Hepatocyte (in vitro differentiated cells): ENCODE measurements at regions not wholly inside any gene's neighbourhood (a gene's known extent, or its start where the extent isn't known, plus 50 kb on each side); places are given as distances from the start of the nearest gene placed in this dataset.

Source experiments
- DNase-seq: peaks from one replicate; pipeline ENCODE4 v3.0.0-alpha.2; 2016; ENCODE audit warnings: low spot score
- H2AFZ ChIP-seq: fragments of 200-600 bp; sonication (generic); 2 replicates; pipeline ENCODE4 v1.6.0; 2016; ENCODE audit warnings: antibody characterized with exemption, mild to moderate bottlenecking
- H3K27ac ChIP-seq: fragments of 200-600 bp; sonication (generic); 2 replicates; pipeline ENCODE4 v1.5.1; 2016; ENCODE audit warnings: mild to moderate bottlenecking
- H3K27me3 ChIP-seq: fragments of 200-600 bp; sonication (generic); 2 replicates; pipeline ENCODE4 v1.6.1; 2016
- H3K36me3 ChIP-seq: fragments of 200-600 bp; sonication (generic); replicated peaks from 2 replicates; pipeline ENCODE4 v1.5.1; 2016; ENCODE audit warnings: low read depth; ENCODE audit not compliant: insufficient read depth
- H3K4me1 ChIP-seq: fragments of 200-600 bp; sonication (generic); 2 replicates; pipeline ENCODE4 v1.5.1; 2016; ENCODE audit warnings: mild to moderate bottlenecking, moderate library complexity; ENCODE audit not compliant: insufficient read depth
- H3K4me2 ChIP-seq: fragments of 200-600 bp; sonication (generic); 2 replicates; pipeline ENCODE4 v1.6.0; 2016
- H3K4me3 ChIP-seq: fragments of 200-600 bp; sonication (generic); 2 replicates; pipeline ENCODE4 v1.5.1; 2016; ENCODE audit warnings: mild to moderate bottlenecking
- H3K79me2 ChIP-seq: fragments of 200-600 bp; sonication (generic); 2 replicates; pipeline ENCODE4 v1.6.0; 2017; ENCODE audit warnings: mild to moderate bottlenecking
- H3K9me2 ChIP-seq: fragments of 200-600 bp; sonication (generic); replicated peaks from 2 replicates; pipeline ENCODE4 v1.6.0; 2017; ENCODE audit warnings: mild to moderate bottlenecking; ENCODE audit not compliant: insufficient read depth
- H3K9me3 ChIP-seq: fragments of 200-600 bp; sonication (generic); 2 replicates; pipeline ENCODE4 v1.5.1; 2016; ENCODE audit warnings: low read depth, mild to moderate bottlenecking
- H4K20me1 ChIP-seq: fragments of 200-600 bp; sonication (generic); 2 replicates; pipeline ENCODE4 v1.6.0; 2016; ENCODE audit warnings: mild to moderate bottlenecking; ENCODE audit not compliant: insufficient read depth, poor library complexity, severe bottlenecking
- CTCF ChIP-seq: fragments of 200-600 bp; sonication (generic); IDR thresholded peaks from 2 replicates; pipeline ENCODE4 v1.5.1; 2016; ENCODE audit warnings: antibody characterized with exemption, mild to moderate bottlenecking; ENCODE audit not compliant: poor library complexity
- EZH2 ChIP-seq: fragments of 200-600 bp; sonication (generic); IDR thresholded peaks from 2 replicates; pipeline ENCODE4 v1.6.1; 2016; ENCODE audit warnings: antibody characterized with exemption, mild to moderate bottlenecking, borderline replicate concordance
- EZH2phosphoT487 ChIP-seq: fragments of 200-600 bp; sonication (generic); IDR thresholded peaks from one replicate; pipeline ENCODE4 v1.6.1; 2018; ENCODE audit warnings: antibody characterized with exemption, mild to moderate bottlenecking, low read depth, moderate library complexity; ENCODE audit not compliant: unreplicated experiment, severe bottlenecking
- WGBS: methylation state at CpG from one replicate; pipeline ENCODE4 v1.1.6; 2016; ENCODE audit warnings: low lambda C conversion rate; ENCODE audit errors: missing lambda C conversion rate; 5-methylcytosine and 5-hydroxymethylcytosine counted together

GRCh38 chr18:38756436-38756835 is 1190.8 kb upstream of the CELF4 start:
- DNase-seq = no peak
- H3K4me2 ChIP-seq = no peak overlapping the region
- H3K9me3 ChIP-seq = no peaks in the 10 kb centered on the region
- no peak overlapping the region for H3K4me3 ChIP-seq
- no peaks in the 10 kb centered on the region for H3K79me2 ChIP-seq
- no peak for TF ChIP-seq EZH2phosphoT487
- TF ChIP-seq CTCF = no peak
- TF ChIP-seq EZH2 = no peak
- H3K9me2 ChIP-seq = no peaks in the 10 kb centered on the region
- H3K27me3 ChIP-seq = no peaks in the 10 kb centered on the region
- H3K4me1 ChIP-seq = peaks cover 10% of the 10 kb centered on the region
- no peaks in the 10 kb centered on the region for H4K20me1 ChIP-seq
- WGBS = 88% methylated on average over 2 of the region's 2 CpGs
- no peak overlapping the region for H2AFZ ChIP-seq
- no peaks in the 10 kb centered on the region for H3K36me3 ChIP-seq
- no peak overlapping the region for H3K27ac ChIP-seq

- Histone ChIP-seq H2AFZ (no peak overlapping the region), H3K4me2 (peak overlapping the region; percentile 55), H3K9me3 (no peaks in the 10 kb centered on the region), H3K9me2 (no peaks in the 10 kb centered on the region), H3K27me3 (no peaks in the 10 kb centered on the region), H3K79me2 (no peaks in the 10 kb centered on the region), H3K36me3 (no peaks in the 10 kb centered on the region), H3K4me1 (peaks cover 24% of the 10 kb centered on the region), H3K27ac (no peak overlapping the region), H4K20me1 (no peaks in the 10 kb centered on the region), H3K4me3 (no peak overlapping the region)
- WGBS = 76% methylated on average over 1 of the region's 1 CpG
- TF ChIP-seq EZH2 (no peak), EZH2phosphoT487 (no peak), CTCF (no peak)
- no peak for DNase-seq
These were observed 1186.8 kb upstream of the CELF4 start for GRCh38 chr18:38752430-38752829.

- Histone ChIP-seq H2AFZ (no peak overlapping the region), H3K27ac (no peak overlapping the region), H3K36me3 (no peaks in the 10 kb centered on the region), H3K27me3 (no peaks in the 10 kb centered on the region), H3K9me2 (no peaks in the 10 kb centered on the region), H4K20me1 (no peaks in the 10 kb centered on the region), H3K9me3 (no peaks in the 10 kb centered on the region), H3K4me1 (peaks cover 24% of the 10 kb centered on the region), H3K79me2 (no peaks in the 10 kb centered on the region), H3K4me3 (no peak overlapping the region), H3K4me2 (peak overlapping the region; percentile 55)
- WGBS = 19% methylated on average over 8 of the region's 8 CpGs
- TF ChIP-seq CTCF (no peak), EZH2phosphoT487 (no peak), EZH2 (no peak)
- DNase-seq = peak; percentile 32
These were observed 1186.3 kb upstream of the CELF4 start for GRCh38 chr18:38751898-38752297.

- no peak overlapping the region for H3K4me3 ChIP-seq
- H3K9me2 ChIP-seq = no peaks in the 10 kb centered on the region
- no peak overlapping the region for H2AFZ ChIP-seq
- no peaks in the 10 kb centered on the region for H3K27me3 ChIP-seq
- H4K20me1 ChIP-seq = no peaks in the 10 kb centered on the region
- 79% methylated on average over 2 of the region's 2 CpGs for WGBS
- DNase-seq = no peak
- no peaks in the 10 kb centered on the region for H3K9me3 ChIP-seq
- H3K79me2 ChIP-seq = no peaks in the 10 kb centered on the region
- peaks cover 24% of the 10 kb centered on the region for H3K4me1 ChIP-seq
- no peak overlapping the region for H3K4me2 ChIP-seq
- H3K36me3 ChIP-seq = no peaks in the 10 kb centered on the region
- TF ChIP-seq EZH2phosphoT487 (no peak), EZH2 (no peak), CTCF (no peak)
- H3K27ac ChIP-seq = no peak overlapping the region
These were observed 1185.6 kb upstream of the CELF4 start for GRCh38 chr18:38751211-38751610.
